DOHH2 (cell line): ENCODE measurements at regions not wholly inside any gene's neighbourhood (a gene's known extent, or its start where the extent isn't known, plus 50 kb on each side); places are given as distances from the start of the nearest gene placed in this dataset.

Experiments
- CTCF ChIP-seq: fragments of 200-600 bp; sonication (generic); IDR thresholded peaks from one replicate; pipeline ENCODE4 v1.5.1; 2014; ENCODE audit warnings: antibody characterized with exemption, mild to moderate bottlenecking, low read depth, low read length; ENCODE audit not compliant: poor library complexity, severe bottlenecking
- EZH2phosphoT487 ChIP-seq: fragments of 200-600 bp; sonication (generic); IDR thresholded peaks from 2 replicates; pipeline ENCODE4 v1.6.1; 2017; ENCODE audit warnings: borderline replicate concordance, mild to moderate bottlenecking, antibody characterized with exemption, low read length, moderate library complexity, mixed read lengths

DNA sequence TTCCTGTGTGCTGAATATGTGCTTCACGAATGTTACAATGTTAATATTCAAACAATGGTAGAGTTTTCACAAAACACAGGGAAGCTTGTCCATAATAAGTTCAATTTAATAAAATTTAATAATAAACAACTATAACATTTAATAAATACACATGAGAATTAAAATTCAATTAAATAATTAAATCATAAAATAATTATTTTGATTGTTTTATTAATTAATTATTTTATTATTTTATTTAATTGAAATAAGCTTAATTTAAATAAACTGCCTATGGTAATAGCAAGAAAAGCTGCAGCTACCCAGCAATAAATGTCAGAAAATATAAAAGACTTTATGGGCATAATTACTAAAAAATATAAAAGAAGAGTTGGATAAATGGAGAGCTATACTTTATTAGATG, 149.0 kb upstream of the NFIB start:
- no peak for TF ChIP-seq CTCF
- TF ChIP-seq EZH2phosphoT487 = no peak
